ENCODE measurements at regions not wholly inside any gene's neighbourhood (a gene's known extent, or its start where the extent isn't known, plus 50 kb on each side); places are given as distances from the start of the nearest gene placed in this dataset.

GRCh38 chr1:224859651-224860050 lies 69.8 kb upstream of the DNAH14 start:
- TF ChIP-seq CTCF (IDR thresholded peaks at IDR 0.05; ENCODE audit: borderline replicate concordance, insufficient read depth, low read depth, low read length): no peak
- H3K4me3 ChIP-seq (ENCODE audit: low read depth, low read length): no peak overlapping the region

- no peak overlapping the region for H3K4me3 ChIP-seq (ENCODE audit: low read depth, low read length)
- TF ChIP-seq CTCF (IDR thresholded peaks at IDR 0.05; ENCODE audit: borderline replicate concordance, insufficient read depth, low read depth, low read length): no peak
Observed at GRCh38 chr1:224860488-224861338, 68.8 kb upstream of the DNAH14 start.

GRCh38 chr1:224861339-224861716 lies 68.1 kb upstream of the DNAH14 start:
- TF ChIP-seq CTCF (IDR thresholded peaks at IDR 0.05; ENCODE audit: borderline replicate concordance, insufficient read depth, low read depth, low read length): no peak
- H3K4me3 ChIP-seq (ENCODE audit: low read depth, low read length): no peak overlapping the region

GRCh38 chr1:224863486-224863885 lies 66.0 kb upstream of the DNAH14 start:
- TF ChIP-seq CTCF (IDR thresholded peaks at IDR 0.05; ENCODE audit: borderline replicate concordance, insufficient read depth, low read depth, low read length): no peak
- H3K4me3 ChIP-seq (ENCODE audit: low read depth, low read length): no peak overlapping the region

GRCh38 chr1:224864006-224864405 lies 65.5 kb upstream of the DNAH14 start:
- no peak overlapping the region for H3K4me3 ChIP-seq (ENCODE audit: low read depth, low read length)
- no peak for TF ChIP-seq CTCF (IDR thresholded peaks at IDR 0.05; ENCODE audit: borderline replicate concordance, insufficient read depth, low read depth, low read length)

GRCh38 chr1:224865510-224865909 lies 64.0 kb upstream of the DNAH14 start:
- no peak for TF ChIP-seq CTCF (IDR thresholded peaks at IDR 0.05; ENCODE audit: borderline replicate concordance, insufficient read depth, low read depth, low read length)
- no peak overlapping the region for H3K4me3 ChIP-seq (ENCODE audit: low read depth, low read length)

- no peak for TF ChIP-seq CTCF (IDR thresholded peaks at IDR 0.05; ENCODE audit: borderline replicate concordance, insufficient read depth, low read depth, low read length)
- H3K4me3 ChIP-seq (ENCODE audit: low read depth, low read length): no peak overlapping the region
Observed at GRCh38 chr1:224866940-224867339, 62.5 kb upstream of the DNAH14 start.
